HCT116 (cell line): ENCODE measurements at regions not wholly inside any gene's neighbourhood (a gene's known extent, or its start where the extent isn't known, plus 50 kb on each side); places are given as distances from the start of the nearest gene placed in this dataset.

ENCODE experiments used
- EZH2 ChIP-seq: fragments of 200-600 bp; sonication (generic); IDR thresholded peaks from 2 replicates; pipeline ENCODE4 v1.6.1; 2017; ENCODE audit warnings: antibody characterized with exemption, mixed run types
- JUND ChIP-seq: IDR thresholded peaks from 2 replicates; pipeline ENCODE4 v1.6.1; 2012
- MAX ChIP-seq: IDR thresholded peaks from 2 replicates; pipeline ENCODE4 v1.6.1; 2012
- POLR2A ChIP-seq: IDR thresholded peaks from 2 replicates; pipeline ENCODE4 v1.7.0; 2011; ENCODE audit warnings: borderline replicate concordance; ENCODE audit not compliant: insufficient read depth, insufficient read length; ENCODE audit errors: extremely low read depth
- POLR2AphosphoS5 ChIP-seq: IDR thresholded peaks from 2 replicates; pipeline ENCODE4 v1.6.1; 2011; ENCODE audit warnings: mild to moderate bottlenecking, low read depth, low read length, moderate library complexity
- REST ChIP-seq: IDR thresholded peaks from 2 replicates; pipeline ENCODE4 v1.6.1; 2012; ENCODE audit warnings: low read depth
- SIN3A ChIP-seq: IDR thresholded peaks from 2 replicates; pipeline ENCODE4 v1.6.1; 2012; ENCODE audit warnings: low read depth
- SP1 ChIP-seq: IDR thresholded peaks from 2 replicates; pipeline ENCODE4 v1.6.1; 2012; ENCODE audit warnings: low read depth
- SRF ChIP-seq: IDR thresholded peaks from 2 replicates; pipeline ENCODE4 v1.6.1; 2012; ENCODE audit warnings: low read depth
- TF ChIP-seq, protein P1 (sequence below), 3 experiments: fragments of 200-600 bp in 1 of 3; sonication (generic) in 1 of 3; IDR thresholded peaks in 2 of 3; conservative IDR thresholded peaks in 1 of 3; 2 replicates each; pipeline ENCODE4 v1.5.1; 2012 to 2017; ENCODE audit warnings: low read depth in 2 of 3, low read length in 2 of 3, antibody characterized with exemption in 1 of 3, borderline replicate concordance in 1 of 3, control low read depth in 1 of 3, mild to moderate bottlenecking in 1 of 3, mixed read lengths in 1 of 3, mixed run types in 1 of 3, moderate library complexity in 1 of 3; ENCODE audit not compliant: insufficient read depth in 1 of 3

DNA sequence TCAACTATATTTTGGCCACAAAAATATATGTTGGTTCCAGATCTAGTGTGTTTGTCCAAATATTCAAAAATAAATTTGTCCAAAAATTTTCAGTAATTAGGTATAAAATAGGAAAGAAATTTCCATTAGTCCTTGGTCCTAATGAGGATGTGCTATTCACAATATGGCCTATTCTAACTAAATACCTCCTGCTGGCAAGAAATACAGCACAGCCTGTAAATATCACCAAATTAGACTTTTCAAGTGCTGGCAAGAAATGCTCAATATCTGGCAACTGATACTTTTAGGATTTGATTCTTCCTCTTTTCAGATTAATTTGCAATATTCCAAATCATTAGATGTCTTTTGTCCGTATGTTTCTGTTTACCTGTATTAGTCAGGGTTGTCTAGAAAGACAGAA is 1446.2 kb downstream of the LRFN5 start:
- no peak for TF ChIP-seq SRF
- no peak for TF ChIP-seq POLR2AphosphoS5
- no peak for TF ChIP-seq EZH2
- TF ChIP-seq, protein P1, sequence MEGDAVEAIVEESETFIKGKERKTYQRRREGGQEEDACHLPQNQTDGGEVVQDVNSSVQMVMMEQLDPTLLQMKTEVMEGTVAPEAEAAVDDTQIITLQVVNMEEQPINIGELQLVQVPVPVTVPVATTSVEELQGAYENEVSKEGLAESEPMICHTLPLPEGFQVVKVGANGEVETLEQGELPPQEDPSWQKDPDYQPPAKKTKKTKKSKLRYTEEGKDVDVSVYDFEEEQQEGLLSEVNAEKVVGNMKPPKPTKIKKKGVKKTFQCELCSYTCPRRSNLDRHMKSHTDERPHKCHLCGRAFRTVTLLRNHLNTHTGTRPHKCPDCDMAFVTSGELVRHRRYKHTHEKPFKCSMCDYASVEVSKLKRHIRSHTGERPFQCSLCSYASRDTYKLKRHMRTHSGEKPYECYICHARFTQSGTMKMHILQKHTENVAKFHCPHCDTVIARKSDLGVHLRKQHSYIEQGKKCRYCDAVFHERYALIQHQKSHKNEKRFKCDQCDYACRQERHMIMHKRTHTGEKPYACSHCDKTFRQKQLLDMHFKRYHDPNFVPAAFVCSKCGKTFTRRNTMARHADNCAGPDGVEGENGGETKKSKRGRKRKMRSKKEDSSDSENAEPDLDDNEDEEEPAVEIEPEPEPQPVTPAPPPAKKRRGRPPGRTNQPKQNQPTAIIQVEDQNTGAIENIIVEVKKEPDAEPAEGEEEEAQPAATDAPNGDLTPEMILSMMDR (IDR thresholded peaks at IDR 0.05 in 2 of 3, conservative IDR thresholded peaks at IDR 0.05 in 1 of 3; ENCODE audit: borderline replicate concordance in 1 of 3, insufficient read depth in 1 of 3, low read depth in 2 of 3, low read length in 2 of 3) = no peak
- TF ChIP-seq SIN3A = no peak
- TF ChIP-seq POLR2A = no peak
- TF ChIP-seq JUND = no peak
- no peak for TF ChIP-seq MAX
- TF ChIP-seq REST = no peak
- TF ChIP-seq SP1 = no peak
